Uterus (tissue), 2 donors: ENCODE measurements at regions not wholly inside any gene's neighbourhood (a gene's known extent, or its start where the extent isn't known, plus 50 kb on each side); places are given as distances from the start of the nearest gene placed in this dataset.

ENCODE experiments used
- CTCF ChIP-seq, 4 experiments: fragments of 200-600 bp in 2 of 4; fragments of 450-650 bp in 2 of 4; sonication (generic) in 2 of 4; IDR thresholded peaks; one replicate each; pipeline ENCODE4 v1.5.1; 2016 to 2019; ENCODE audit warnings: antibody characterized with exemption in 4 of 4, mild to moderate bottlenecking in 2 of 4, moderate library complexity in 1 of 4
- POLR2A ChIP-seq, 2 donors: fragments of 450-650 bp; IDR thresholded peaks; one replicate each; pipeline ENCODE4 v1.6.1; 2016; ENCODE audit warnings: antibody characterized with exemption in 2 of 2, mild to moderate bottlenecking in 1 of 2, moderate library complexity in 1 of 2

- no peak for TF ChIP-seq CTCF (IDR thresholded peaks at IDR 0.05)
- no peak for TF ChIP-seq POLR2A (IDR thresholded peaks at IDR 0.05)
Measured at GRCh38 chr11:45024846-45025588, 74.3 kb upstream of the TP53I11 start.
